Mesenchymal stem cell (in vitro differentiated cells and primary cell): ENCODE measurements at regions not wholly inside any gene's neighbourhood (a gene's known extent, or its start where the extent isn't known, plus 50 kb on each side); places are given as distances from the start of the nearest gene placed in this dataset.

Experiments
- DNase-seq: peaks from one replicate; pipeline ENCODE4 v3.0.0-alpha.2; 2013
- H2AFZ ChIP-seq: one replicate; pipeline ENCODE4 v1.6.1; 2013; ENCODE audit warnings: low read depth, mild to moderate bottlenecking, control low read depth, inconsistent platforms, low read length, moderate library complexity
- H2AK5ac ChIP-seq: 2 replicates; pipeline ENCODE4 v1.6.1; 2013; ENCODE audit warnings: low read length, moderate library complexity, mild to moderate bottlenecking, inconsistent platforms; ENCODE audit not compliant: severe bottlenecking
- H2BK120ac ChIP-seq: one replicate; pipeline ENCODE4 v1.6.1; 2013; ENCODE audit warnings: low read depth, mild to moderate bottlenecking, inconsistent platforms, low read length, moderate library complexity
- H2BK12ac ChIP-seq, 2 experiments: one replicate each; pipeline ENCODE4 v1.6.1; 2013; ENCODE audit warnings: inconsistent platforms in 2 of 2, low read length in 2 of 2, mild to moderate bottlenecking in 2 of 2, moderate library complexity in 2 of 2, control low read depth in 1 of 2
- H2BK15ac ChIP-seq: one replicate; pipeline ENCODE4 v1.6.1; 2013; ENCODE audit warnings: mild to moderate bottlenecking, low read depth, inconsistent platforms; ENCODE audit not compliant: poor library complexity, severe bottlenecking
- H2BK5ac ChIP-seq: 2 replicates; pipeline ENCODE4 v1.6.1; 2013; ENCODE audit warnings: low read depth, mild to moderate bottlenecking, low read length, control low read depth, inconsistent platforms; ENCODE audit not compliant: poor library complexity, severe bottlenecking
- H3K14ac ChIP-seq, 2 experiments: one replicate each; pipeline ENCODE4 v1.6.1; 2013; ENCODE audit warnings: inconsistent platforms in 2 of 2, low read length in 2 of 2, control low read depth in 1 of 2, mild to moderate bottlenecking in 1 of 2, moderate library complexity in 1 of 2
- H3K18ac ChIP-seq, 2 experiments: one replicate each; pipeline ENCODE4 v1.6.1; 2013; ENCODE audit warnings: inconsistent platforms in 2 of 2, low read length in 2 of 2, control low read depth in 1 of 2, low read depth in 1 of 2, mild to moderate bottlenecking in 1 of 2
- H3K23ac ChIP-seq, 2 experiments: one replicate each; pipeline ENCODE4 v1.6.1; 2013; ENCODE audit warnings: inconsistent platforms in 2 of 2, low read length in 2 of 2, mild to moderate bottlenecking in 2 of 2, moderate library complexity in 2 of 2, control low read depth in 1 of 2
- H3K27ac ChIP-seq: 2 replicates; pipeline ENCODE4 v1.5.1; 2013; ENCODE audit warnings: mild to moderate bottlenecking, moderate library complexity, low read length, control low read depth, inconsistent platforms; ENCODE audit not compliant: poor library complexity, severe bottlenecking
- H3K27me3 ChIP-seq, 2 experiments: 2 replicates each; pipeline versions ENCODE4 v1.6.1 to v1.7.0; 2013; ENCODE audit warnings: low read length in 2 of 2, mild to moderate bottlenecking in 2 of 2, moderate library complexity in 2 of 2, control low read depth in 1 of 2, inconsistent platforms in 1 of 2; ENCODE audit not compliant: control insufficient read depth in 1 of 2, insufficient read depth in 1 of 2
- H3K36me3 ChIP-seq, 2 experiments: 2 replicates each; pipeline versions ENCODE4 v1.6.1 to v1.7.0; 2013; ENCODE audit warnings: low read length in 2 of 2, control low read depth in 1 of 2, inconsistent platforms in 1 of 2, low read depth in 1 of 2, mild to moderate bottlenecking in 1 of 2; ENCODE audit not compliant: insufficient read depth in 2 of 2, control insufficient read depth in 1 of 2
- H3K4ac ChIP-seq, 2 experiments: one replicate each; pipeline ENCODE4 v1.6.1; 2013; ENCODE audit warnings: inconsistent platforms in 2 of 2, low read length in 2 of 2, mild to moderate bottlenecking in 2 of 2, moderate library complexity in 2 of 2, control low read depth in 1 of 2, low read depth in 1 of 2
- H3K4me1 ChIP-seq: 2 replicates; pipeline ENCODE4 v1.6.1; 2013; ENCODE audit warnings: low read depth, low read length, control low read depth; ENCODE audit not compliant: control insufficient read depth, insufficient read depth
- H3K4me2 ChIP-seq: 2 replicates; pipeline ENCODE4 v1.6.1; 2013; ENCODE audit warnings: low read length, mild to moderate bottlenecking, inconsistent platforms; ENCODE audit not compliant: poor library complexity, severe bottlenecking
- H3K4me3 ChIP-seq, 2 experiments: 2 replicates each; pipeline versions ENCODE4 v1.5.1 to v1.7.0; 2013; ENCODE audit warnings: low read length in 2 of 2, mild to moderate bottlenecking in 2 of 2, control low read depth in 1 of 2, low read depth in 1 of 2; ENCODE audit not compliant: insufficient read depth in 1 of 2
- H3K79me1 ChIP-seq: replicated peaks from 2 replicates; pipeline ENCODE4 v1.6.1; 2013; ENCODE audit warnings: mild to moderate bottlenecking, control low read depth, low read length, inconsistent platforms; ENCODE audit not compliant: poor library complexity, severe bottlenecking
- H3K9ac ChIP-seq: 2 replicates; pipeline ENCODE4 v1.7.0; 2013; ENCODE audit warnings: mild to moderate bottlenecking, low read length, moderate library complexity
- H3K9me3 ChIP-seq: 2 replicates; pipeline ENCODE4 v1.7.0; 2013; ENCODE audit warnings: mild to moderate bottlenecking, low read length; ENCODE audit not compliant: control insufficient read depth
- H4K8ac ChIP-seq: one replicate; pipeline ENCODE4 v1.6.1; 2013; ENCODE audit warnings: inconsistent platforms, mild to moderate bottlenecking, low read length, moderate library complexity
- H4K91ac ChIP-seq: one replicate; pipeline ENCODE4 v1.6.1; 2013; ENCODE audit warnings: mild to moderate bottlenecking, low read length, inconsistent platforms
- WGBS: methylation state at CpG from one replicate; pipeline ENCODE4 v1.1.7; 2013; ENCODE audit warnings: mixed read lengths; 5-methylcytosine and 5-hydroxymethylcytosine counted together

DNA sequence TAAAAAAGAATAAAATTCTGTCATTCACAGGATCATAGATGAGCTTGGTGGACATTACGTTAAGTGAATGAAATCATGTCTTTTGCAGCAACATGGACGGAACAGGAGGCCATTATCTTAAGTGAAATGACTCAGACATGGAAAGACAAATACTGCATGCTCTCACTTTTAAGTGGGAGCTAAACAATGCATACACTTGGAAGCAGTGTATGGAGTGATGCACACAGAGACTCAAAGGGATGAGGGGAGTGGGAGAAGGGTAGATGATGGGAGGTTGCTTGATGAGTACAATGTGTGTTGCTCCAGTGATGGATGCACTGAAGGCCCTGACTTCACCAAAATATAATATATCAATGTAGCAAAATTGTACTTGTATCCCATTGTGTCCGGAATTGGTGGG is 293.4 kb downstream of the CD109 start:
- Histone ChIP-seq H3K9me3 (no peaks in the 10 kb centered on the region), H3K27me3 (no peaks in the 10 kb centered on the region), H2BK15ac (no peak overlapping the region), H3K4me3 (no peak overlapping the region), H4K8ac (no peak overlapping the region), H3K4me2 (no peak overlapping the region), H2BK12ac (no peak overlapping the region), H3K36me3 (no peaks in the 10 kb centered on the region), H2AFZ (no peak overlapping the region), H3K14ac (no peak overlapping the region), H3K9ac (no peak overlapping the region), H3K4me1 (no peaks in the 10 kb centered on the region), H4K91ac (no peak overlapping the region), H3K18ac (no peak overlapping the region), H2BK5ac (no peak overlapping the region), H3K27ac (no peak overlapping the region), H3K79me1 (no peaks in the 10 kb centered on the region), H3K23ac (no peak overlapping the region), H2AK5ac (no peak overlapping the region), H2BK120ac (no peak overlapping the region), H3K4ac (no peak overlapping the region)
- peak; percentile 9 for DNase-seq
- 84% methylated on average over 3 of the region's 3 CpGs for WGBS

DNA sequence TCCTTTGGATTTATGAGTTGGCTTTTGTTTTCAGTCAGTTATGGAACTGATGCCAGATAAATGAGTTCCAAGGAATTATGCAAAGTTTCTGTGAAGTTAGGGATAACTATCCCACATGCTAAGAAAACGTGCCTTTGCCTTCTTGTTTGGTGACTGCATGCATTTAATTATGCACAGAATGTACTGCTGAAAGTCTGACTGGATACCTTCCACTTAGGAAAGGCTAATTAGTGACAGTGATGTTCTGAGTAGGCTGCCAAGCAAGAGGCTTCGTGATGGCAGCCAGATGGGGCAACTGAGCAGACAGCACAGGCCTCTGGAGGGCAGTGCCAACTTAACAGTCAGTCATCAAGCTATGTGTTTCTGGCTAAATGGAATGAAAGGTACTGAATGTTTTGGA is 289.9 kb downstream of the CD109 start:
- no peak overlapping the region for H3K4me3 ChIP-seq
- no peaks in the 10 kb centered on the region for H3K79me1 ChIP-seq
- no peak overlapping the region for H2BK120ac ChIP-seq
- H3K14ac ChIP-seq, result no peak overlapping the region
- no peaks in the 10 kb centered on the region for H3K4me1 ChIP-seq
- H2AK5ac ChIP-seq, result no peak overlapping the region
- no peaks in the 10 kb centered on the region for H3K36me3 ChIP-seq
- no peak overlapping the region for H3K18ac ChIP-seq
- H2AFZ ChIP-seq, result no peak overlapping the region
- H3K27me3 ChIP-seq, result no peaks in the 10 kb centered on the region
- no peak overlapping the region for H2BK12ac ChIP-seq
- H4K91ac ChIP-seq, result no peak overlapping the region
- H3K9ac ChIP-seq, result no peak overlapping the region
- no peak overlapping the region for H3K27ac ChIP-seq
- DNase-seq, result no peak
- peaks cover 4% of the 10 kb centered on the region for H3K9me3 ChIP-seq
- H4K8ac ChIP-seq, result no peak overlapping the region
- no peak overlapping the region for H3K23ac ChIP-seq
- no peak overlapping the region for H3K4ac ChIP-seq
- no peak overlapping the region for H2BK15ac ChIP-seq
- no peak overlapping the region for H3K4me2 ChIP-seq
- WGBS, result 69% methylated on average over 2 of the region's 2 CpGs
- H2BK5ac ChIP-seq, result no peak overlapping the region

DNA sequence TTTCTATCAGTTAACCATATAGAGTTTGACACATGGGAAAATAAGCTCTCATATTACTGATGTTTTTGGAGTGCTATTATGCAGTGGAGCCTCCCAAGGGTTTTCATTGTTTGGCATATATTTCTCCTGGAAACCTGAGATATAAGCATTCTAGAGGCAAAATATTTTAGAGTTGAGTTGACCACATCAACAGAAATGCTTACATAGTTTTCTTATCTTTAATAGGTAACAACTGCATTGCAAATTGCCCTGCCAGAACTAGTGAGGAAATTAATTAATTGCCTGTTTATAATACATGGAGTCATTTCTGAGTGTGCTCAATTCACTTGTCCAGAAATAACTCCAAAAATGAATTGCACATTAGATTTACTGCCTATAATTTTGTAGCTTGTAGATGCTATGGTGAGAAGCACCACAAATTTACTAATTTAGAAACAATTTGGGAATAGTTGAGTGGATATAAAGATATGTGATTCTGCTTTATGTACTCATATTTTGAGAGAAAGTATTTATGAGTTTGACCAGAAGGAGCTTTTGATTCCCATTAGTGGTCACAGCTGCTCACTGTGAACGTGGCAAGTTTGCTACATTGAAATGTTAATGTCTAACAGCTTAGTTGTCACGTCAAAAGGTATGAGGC is 288.7 kb downstream of the CD109 start:
- H3K4me2 ChIP-seq, result no peak overlapping the region
- 61% methylated on average over 1 of the region's 2 CpGs for WGBS
- H3K27ac ChIP-seq, result no peak overlapping the region
- no peak overlapping the region for H4K8ac ChIP-seq
- no peak overlapping the region for H3K23ac ChIP-seq
- H2BK5ac ChIP-seq, result no peak overlapping the region
- DNase-seq, result no peak
- no peaks in the 10 kb centered on the region for H3K36me3 ChIP-seq
- H4K91ac ChIP-seq, result no peak overlapping the region
- no peak overlapping the region for H3K4me3 ChIP-seq
- H3K14ac ChIP-seq, result no peak overlapping the region
- H2BK15ac ChIP-seq, result no peak overlapping the region
- H2AK5ac ChIP-seq, result no peak overlapping the region
- no peak overlapping the region for H3K18ac ChIP-seq
- no peak overlapping the region for H2BK120ac ChIP-seq
- no peaks in the 10 kb centered on the region for H3K27me3 ChIP-seq
- no peak overlapping the region for H2BK12ac ChIP-seq
- peaks cover 4% of the 10 kb centered on the region for H3K9me3 ChIP-seq
- no peaks in the 10 kb centered on the region for H3K4me1 ChIP-seq
- H3K4ac ChIP-seq, result no peak overlapping the region
- H3K79me1 ChIP-seq, result no peaks in the 10 kb centered on the region
- H2AFZ ChIP-seq, result no peak overlapping the region
- no peak overlapping the region for H3K9ac ChIP-seq

DNA sequence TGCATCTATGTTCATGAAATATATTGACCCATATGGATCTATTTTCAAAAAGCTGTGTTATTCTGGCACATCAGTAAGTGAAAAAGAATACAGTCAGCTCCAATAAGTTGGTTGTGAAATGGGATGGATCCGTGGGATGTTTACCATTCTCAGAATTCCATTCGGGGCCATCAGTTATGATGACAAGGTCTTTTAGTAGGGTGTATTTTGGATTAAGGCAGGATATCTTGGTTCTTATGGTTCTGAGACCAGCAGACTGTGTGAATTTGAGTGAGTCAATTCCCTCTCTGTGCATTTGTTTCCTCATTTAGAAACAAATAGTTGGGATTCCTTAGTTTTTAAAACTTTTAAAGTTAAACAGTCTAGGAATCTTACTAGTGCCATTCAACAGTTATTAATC is 287.4 kb downstream of the CD109 start:
- Histone ChIP-seq H3K4me1 (no peaks in the 10 kb centered on the region), H2BK15ac (no peak overlapping the region), H2AFZ (no peak overlapping the region), H4K8ac (no peak overlapping the region), H2BK120ac (no peak overlapping the region), H3K4me3 (no peak overlapping the region), H3K14ac (no peak overlapping the region), H3K18ac (no peak overlapping the region), H3K9ac (no peak overlapping the region), H3K4ac (no peak overlapping the region), H3K27me3 (no peaks in the 10 kb centered on the region), H3K4me2 (no peak overlapping the region), H2BK12ac (no peak overlapping the region), H3K79me1 (no peaks in the 10 kb centered on the region), H3K27ac (no peak overlapping the region), H3K23ac (no peak overlapping the region), H4K91ac (no peak overlapping the region), H2BK5ac (no peak overlapping the region), H3K9me3 (peaks cover 4% of the 10 kb centered on the region), H2AK5ac (no peak overlapping the region), H3K36me3 (no peaks in the 10 kb centered on the region)
- 22% methylated on average over 2 of the region's 2 CpGs for WGBS
- peak; percentile 35 for DNase-seq
